ENCODE measurements at regions not wholly inside any gene's neighbourhood (a gene's known extent, or its start where the extent isn't known, plus 50 kb on each side); places are given as distances from the start of the nearest gene placed in this dataset.

DNA sequence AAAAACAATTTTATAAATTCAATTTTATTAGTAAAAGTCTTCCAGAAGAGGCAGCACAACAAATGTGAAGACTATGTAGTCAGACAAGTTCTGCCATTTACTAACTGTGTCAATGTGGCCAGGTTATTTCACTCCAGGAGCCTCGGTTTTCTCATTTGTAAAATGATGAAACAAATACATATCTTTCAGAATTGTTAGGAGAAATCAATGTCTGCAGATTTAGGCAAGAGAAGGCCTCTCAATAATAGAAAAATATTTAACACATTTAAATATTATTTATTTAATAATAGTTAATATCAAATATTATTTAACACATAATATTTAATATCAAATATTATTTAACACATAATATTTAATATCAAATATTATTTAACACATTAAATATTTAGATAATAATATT, 75.6 kb upstream of the PTGFR start:
- Mint-ChIP-seq H3K4me3 (no peak overlapping the region), H3K27ac (no peak overlapping the region), H3K9me3 (ENCODE audit: insufficient read depth) (no peaks in the 10 kb centered on the region), H3K36me3 (ENCODE audit: low read depth) (no peaks in the 10 kb centered on the region), H3K27me3 (ENCODE audit: low read depth) (no peaks in the 10 kb centered on the region), H3K4me1 (ENCODE audit: low read depth) (no peaks in the 10 kb centered on the region)
- DNase-seq (no peak), ATAC-seq (no peak)
- CTCF ChIA-PET, result no interaction called here
- POLR2A ChIA-PET, result no interaction called here

DNA sequence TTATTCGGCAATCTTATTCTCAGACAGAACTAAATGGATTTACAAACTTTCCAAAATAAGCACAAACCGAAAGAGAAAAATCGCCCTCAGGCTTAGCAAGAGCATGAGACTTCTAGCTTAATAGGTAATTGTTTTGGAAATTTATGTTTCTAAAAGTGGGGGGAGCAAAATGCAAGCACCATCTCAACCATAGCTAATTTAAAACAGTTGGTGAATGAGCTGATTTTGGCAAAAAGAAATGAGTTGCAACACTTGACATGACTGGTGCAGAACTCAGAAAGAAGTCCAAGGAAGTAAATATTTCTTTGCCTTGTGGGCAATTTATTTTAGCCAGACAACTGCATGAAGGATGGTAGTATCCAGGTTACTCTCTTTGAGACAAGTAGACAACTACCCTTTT, 71.5 kb upstream of the PTGFR start:
- DNase-seq, result no peak
- CTCF ChIA-PET, result no interaction called here
- H3K27me3 Mint-ChIP-seq (ENCODE audit: low read depth), result no peaks in the 10 kb centered on the region
- no peak overlapping the region for H3K27ac Mint-ChIP-seq
- H3K4me3 Mint-ChIP-seq, result no peak overlapping the region
- no peak for ATAC-seq
- POLR2A ChIA-PET, result no interaction called here
- H3K9me3 Mint-ChIP-seq (ENCODE audit: insufficient read depth), result no peaks in the 10 kb centered on the region
- no peaks in the 10 kb centered on the region for H3K36me3 Mint-ChIP-seq (ENCODE audit: low read depth)
- H3K4me1 Mint-ChIP-seq (ENCODE audit: low read depth), result no peaks in the 10 kb centered on the region

DNA sequence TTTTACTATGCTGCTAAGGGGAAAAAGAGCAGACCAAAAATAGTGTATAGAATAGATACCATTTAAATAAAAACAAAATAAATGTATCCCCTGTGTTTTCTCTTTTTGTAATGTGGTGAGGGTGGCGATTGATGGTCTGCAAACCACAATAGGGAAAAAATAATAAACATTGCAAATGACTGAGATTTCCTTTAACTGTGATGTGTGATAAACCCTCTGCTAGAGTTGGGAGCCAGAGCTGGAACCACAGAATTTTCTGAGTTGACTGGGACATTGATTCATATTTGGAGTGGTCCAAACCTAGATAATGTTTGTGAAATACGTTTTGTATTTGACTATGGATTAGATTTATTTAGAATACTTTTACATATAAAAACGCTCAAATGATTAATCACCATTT, 70.6 kb upstream of the PTGFR start:
- Mint-ChIP-seq H3K4me1 (ENCODE audit: low read depth) (no peaks in the 10 kb centered on the region), H3K27me3 (ENCODE audit: low read depth) (no peaks in the 10 kb centered on the region), H3K4me3 (no peak overlapping the region), H3K9me3 (ENCODE audit: insufficient read depth) (no peaks in the 10 kb centered on the region), H3K27ac (no peak overlapping the region), H3K36me3 (ENCODE audit: low read depth) (no peaks in the 10 kb centered on the region)
- DNase-seq (no peak), ATAC-seq (no peak)
- CTCF ChIA-PET, result no interaction called here
- POLR2A ChIA-PET, result no interaction called here

DNA sequence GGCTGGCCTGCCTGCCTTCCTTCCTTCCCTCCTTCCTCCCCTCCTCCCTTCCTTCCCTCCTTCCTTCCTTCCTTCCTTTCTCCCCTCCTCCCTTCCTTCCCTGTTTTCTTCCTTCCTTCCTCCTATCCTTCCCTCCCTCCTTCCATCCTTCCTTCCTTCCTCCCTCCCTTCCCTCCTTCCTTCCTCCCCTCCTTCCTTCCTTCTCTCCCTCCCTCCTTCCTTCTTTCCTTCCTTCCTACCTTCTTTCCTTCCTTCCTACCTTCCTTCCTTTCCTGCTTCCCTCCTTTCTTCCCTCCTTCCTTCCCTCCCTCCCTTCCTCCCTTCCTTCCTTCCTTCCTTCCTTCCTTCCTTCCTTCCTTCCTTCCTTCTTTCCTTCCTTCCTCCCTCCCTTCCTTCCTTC, 70.1 kb upstream of the PTGFR start:
- H3K4me1 Mint-ChIP-seq (ENCODE audit: low read depth), result no peaks in the 10 kb centered on the region
- ATAC-seq, result no peak
- H3K27ac Mint-ChIP-seq, result no peak overlapping the region

DNA sequence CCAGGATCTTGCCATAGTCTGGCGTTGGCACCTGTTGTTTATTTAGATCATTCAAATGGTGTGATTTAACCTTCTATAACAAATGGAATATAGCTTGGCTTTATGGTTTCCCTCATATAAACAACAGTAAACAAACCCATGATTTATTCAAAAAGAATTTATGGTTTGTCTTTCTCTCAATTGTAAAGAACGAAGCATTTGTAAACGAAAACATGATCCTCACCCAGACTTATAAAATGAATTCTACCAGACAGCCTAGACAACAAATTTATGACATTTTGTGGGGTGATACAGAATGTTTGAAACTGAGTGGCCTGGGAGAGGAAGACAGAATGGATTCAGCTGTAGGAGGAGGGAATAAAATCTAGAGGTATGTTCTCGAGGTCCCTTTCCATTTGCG, 66.1 kb upstream of the PTGFR start:
- ATAC-seq (no peak), DNase-seq (no peak)
- Mint-ChIP-seq H3K4me3 (no peak overlapping the region), H3K36me3 (ENCODE audit: low read depth) (no peaks in the 10 kb centered on the region), H3K27ac (no peak overlapping the region), H3K9me3 (ENCODE audit: insufficient read depth) (no peaks in the 10 kb centered on the region), H3K27me3 (ENCODE audit: low read depth) (peaks cover 2% of the 10 kb centered on the region), H3K4me1 (ENCODE audit: low read depth) (no peaks in the 10 kb centered on the region)
- ChIA-PET POLR2A (no interaction called here), CTCF (no interaction called here)

More for the DNA sequence above, 70.1 kb upstream of the PTGFR start:
- ChIA-PET POLR2A (no interaction called here), CTCF (no interaction called here)
- H3K36me3 Mint-ChIP-seq (ENCODE audit: low read depth), result no peaks in the 10 kb centered on the region
- no peaks in the 10 kb centered on the region for H3K9me3 Mint-ChIP-seq (ENCODE audit: insufficient read depth)
- no peak for DNase-seq
- H3K4me3 Mint-ChIP-seq, result no peak overlapping the region
- H3K27me3 Mint-ChIP-seq (ENCODE audit: low read depth), result no peaks in the 10 kb centered on the region

DNA sequence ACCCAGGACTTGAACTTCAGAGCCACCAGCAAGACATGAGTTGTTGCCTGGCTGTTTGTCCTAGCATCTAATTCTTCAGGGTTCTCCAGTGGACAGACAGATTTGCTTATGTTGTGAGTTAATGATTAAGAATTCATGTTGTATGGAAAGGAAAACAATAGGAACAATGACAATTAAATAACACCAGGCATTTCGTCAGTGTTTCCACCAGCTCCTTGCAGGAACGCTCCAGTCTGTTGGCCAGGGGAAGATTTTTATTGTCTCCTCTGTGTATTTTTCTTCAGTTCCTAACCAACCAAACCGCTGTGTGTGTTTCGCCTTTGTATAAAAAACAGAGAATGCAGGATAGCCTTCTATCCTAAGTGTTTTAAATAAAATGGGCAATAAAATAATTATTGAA, 64.4 kb upstream of the PTGFR start:
- H3K27ac Mint-ChIP-seq, result no peak overlapping the region
- ATAC-seq (no peak), DNase-seq (no peak)
- no peaks in the 10 kb centered on the region for H3K4me1 Mint-ChIP-seq (ENCODE audit: low read depth)
- no peak overlapping the region for H3K4me3 Mint-ChIP-seq
- peaks cover 2% of the 10 kb centered on the region for H3K27me3 Mint-ChIP-seq (ENCODE audit: low read depth)
- no peaks in the 10 kb centered on the region for H3K36me3 Mint-ChIP-seq (ENCODE audit: low read depth)
- ChIA-PET CTCF (no interaction called here), POLR2A (no interaction called here)
- H3K9me3 Mint-ChIP-seq (ENCODE audit: insufficient read depth), result no peaks in the 10 kb centered on the region

DNA sequence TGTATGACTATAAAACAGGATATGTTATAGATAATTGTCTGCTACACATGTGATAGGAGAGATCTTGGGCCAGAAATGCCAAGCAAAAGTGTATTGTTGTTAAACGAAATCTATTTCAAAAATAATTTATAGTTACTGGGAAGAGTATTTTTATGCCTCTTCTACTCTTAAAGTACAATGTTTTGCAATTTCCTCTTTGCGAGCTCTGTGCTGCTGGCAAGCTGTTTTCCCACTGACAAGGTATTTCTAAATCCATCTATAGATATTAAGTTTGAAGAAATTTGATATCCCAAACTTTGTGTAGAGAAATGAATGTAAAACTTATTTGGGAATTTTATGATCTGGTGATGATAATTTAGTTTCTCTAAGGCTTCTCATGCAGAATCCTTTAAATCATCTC, 63.3 kb upstream of the PTGFR start:
- Mint-ChIP-seq H3K27ac (no peak overlapping the region), H3K36me3 (ENCODE audit: low read depth) (no peaks in the 10 kb centered on the region), H3K27me3 (ENCODE audit: low read depth) (peaks cover 2% of the 10 kb centered on the region), H3K4me1 (ENCODE audit: low read depth) (no peaks in the 10 kb centered on the region), H3K4me3 (no peak overlapping the region), H3K9me3 (ENCODE audit: insufficient read depth) (no peaks in the 10 kb centered on the region)
- CTCF ChIA-PET, result no interaction called here
- no peak for ATAC-seq
- POLR2A ChIA-PET, result no interaction called here
- no peak for DNase-seq

DNA sequence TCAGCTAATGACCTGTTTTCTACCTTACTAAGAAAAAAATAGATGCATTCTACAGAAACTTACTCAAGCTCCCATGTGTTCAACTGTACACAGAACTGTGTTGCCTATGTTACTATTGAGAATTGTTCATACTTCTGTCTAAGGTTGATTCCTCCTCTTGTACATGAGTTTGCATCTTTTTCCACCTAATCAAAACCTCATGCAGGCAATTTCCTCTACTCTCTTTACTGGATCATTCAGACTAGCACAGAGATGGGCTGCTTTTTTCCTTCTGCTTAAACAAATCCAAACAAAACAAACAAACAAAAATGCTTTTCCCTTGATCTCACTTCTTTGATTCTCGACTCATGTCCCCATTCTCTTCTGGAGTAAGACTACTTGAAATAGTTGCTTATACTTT, 58.8 kb upstream of the PTGFR start:
- ChIA-PET POLR2A (no interaction called here), CTCF (no interaction called here)
- no peak overlapping the region for H3K4me3 Mint-ChIP-seq
- ATAC-seq, result no peak
- no peak for DNase-seq
- no peaks in the 10 kb centered on the region for H3K9me3 Mint-ChIP-seq (ENCODE audit: insufficient read depth)
- H3K4me1 Mint-ChIP-seq (ENCODE audit: low read depth), result no peaks in the 10 kb centered on the region
- no peaks in the 10 kb centered on the region for H3K36me3 Mint-ChIP-seq (ENCODE audit: low read depth)
- peaks cover 2% of the 10 kb centered on the region for H3K27me3 Mint-ChIP-seq (ENCODE audit: low read depth)
- no peak overlapping the region for H3K27ac Mint-ChIP-seq

DNA sequence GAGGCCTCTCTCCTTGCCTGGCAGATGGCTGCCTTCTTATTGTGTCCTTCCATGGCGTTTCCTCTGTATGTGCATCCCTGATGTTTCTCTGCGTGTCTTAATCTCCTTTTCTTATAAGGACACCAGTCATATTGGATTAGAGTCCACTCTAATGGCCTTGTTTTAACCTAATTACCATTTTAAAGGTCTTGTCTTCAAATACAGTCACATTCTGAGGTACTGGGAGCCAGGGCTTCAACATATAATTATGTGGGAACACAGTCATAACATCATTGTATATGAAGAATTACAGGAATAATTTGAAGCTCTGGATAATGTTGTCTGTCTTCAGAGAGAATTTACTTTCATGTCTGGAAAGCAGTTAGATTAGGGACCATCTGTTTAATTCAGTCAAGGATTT, 56.4 kb upstream of the PTGFR start:
- no peaks in the 10 kb centered on the region for H3K4me1 Mint-ChIP-seq (ENCODE audit: low read depth)
- ChIA-PET POLR2A (no interaction called here), CTCF (no interaction called here)
- H3K9me3 Mint-ChIP-seq (ENCODE audit: insufficient read depth), result no peaks in the 10 kb centered on the region
- ATAC-seq, result no peak
- no peaks in the 10 kb centered on the region for H3K36me3 Mint-ChIP-seq (ENCODE audit: low read depth)
- no peak overlapping the region for H3K4me3 Mint-ChIP-seq
- no peak for DNase-seq
- no peak overlapping the region for H3K27ac Mint-ChIP-seq
- H3K27me3 Mint-ChIP-seq (ENCODE audit: low read depth), result no peaks in the 10 kb centered on the region

DNA sequence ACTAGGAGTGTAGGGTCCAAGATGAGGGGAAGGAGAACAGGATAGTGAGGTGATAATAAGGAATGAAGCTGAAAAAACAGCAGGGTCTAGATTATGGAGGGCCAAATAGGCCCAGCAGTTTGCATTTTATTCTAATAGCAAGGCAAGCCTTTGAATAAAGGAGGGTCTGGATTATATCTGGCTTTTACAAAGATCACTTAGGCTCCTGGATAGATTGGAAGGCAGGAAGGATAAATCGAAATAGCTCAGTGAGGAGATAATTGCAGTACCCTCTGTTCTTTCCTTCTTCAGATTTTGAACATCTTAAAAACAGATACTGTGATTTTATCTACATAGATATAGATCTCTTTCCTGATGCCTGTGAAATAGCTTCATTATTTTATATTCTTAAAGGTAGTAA, 53.8 kb upstream of the PTGFR start:
- no peak overlapping the region for H3K4me3 Mint-ChIP-seq
- DNase-seq (no peak), ATAC-seq (no peak)
- no peaks in the 10 kb centered on the region for H3K27me3 Mint-ChIP-seq (ENCODE audit: low read depth)
- H3K36me3 Mint-ChIP-seq (ENCODE audit: low read depth), result no peaks in the 10 kb centered on the region
- CTCF ChIA-PET, result no interaction called here
- H3K4me1 Mint-ChIP-seq (ENCODE audit: low read depth), result no peaks in the 10 kb centered on the region
- no peak overlapping the region for H3K27ac Mint-ChIP-seq
- no peaks in the 10 kb centered on the region for H3K9me3 Mint-ChIP-seq (ENCODE audit: insufficient read depth)
- POLR2A ChIA-PET, result no interaction called here

DNA sequence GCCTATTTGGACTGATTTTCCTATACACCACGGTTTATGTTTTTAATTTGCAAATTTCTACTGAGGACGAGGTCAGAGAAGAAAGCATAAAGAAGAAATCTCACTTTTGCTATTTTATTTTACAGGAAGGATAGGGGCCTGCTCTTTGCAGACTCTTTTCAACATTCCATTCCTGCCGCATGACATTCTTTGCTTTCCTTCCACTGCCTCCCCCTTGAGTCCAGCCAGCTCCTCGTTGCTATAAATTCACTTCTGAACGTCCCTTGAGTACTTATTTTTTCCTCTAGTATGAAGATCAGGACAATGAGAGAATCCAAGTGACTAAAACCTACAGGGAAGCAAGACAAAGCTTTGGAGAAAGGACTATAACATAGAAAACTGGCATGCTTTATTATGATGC, 53.4 kb upstream of the PTGFR start:
- ChIA-PET CTCF (no interaction called here), POLR2A (no interaction called here)
- no peaks in the 10 kb centered on the region for H3K36me3 Mint-ChIP-seq (ENCODE audit: low read depth)
- H3K27me3 Mint-ChIP-seq (ENCODE audit: low read depth), result no peaks in the 10 kb centered on the region
- H3K4me1 Mint-ChIP-seq (ENCODE audit: low read depth), result no peaks in the 10 kb centered on the region
- ATAC-seq (no peak), DNase-seq (no peak)
- H3K9me3 Mint-ChIP-seq (ENCODE audit: insufficient read depth), result no peaks in the 10 kb centered on the region
- no peak overlapping the region for H3K4me3 Mint-ChIP-seq
- H3K27ac Mint-ChIP-seq, result no peak overlapping the region

DNA sequence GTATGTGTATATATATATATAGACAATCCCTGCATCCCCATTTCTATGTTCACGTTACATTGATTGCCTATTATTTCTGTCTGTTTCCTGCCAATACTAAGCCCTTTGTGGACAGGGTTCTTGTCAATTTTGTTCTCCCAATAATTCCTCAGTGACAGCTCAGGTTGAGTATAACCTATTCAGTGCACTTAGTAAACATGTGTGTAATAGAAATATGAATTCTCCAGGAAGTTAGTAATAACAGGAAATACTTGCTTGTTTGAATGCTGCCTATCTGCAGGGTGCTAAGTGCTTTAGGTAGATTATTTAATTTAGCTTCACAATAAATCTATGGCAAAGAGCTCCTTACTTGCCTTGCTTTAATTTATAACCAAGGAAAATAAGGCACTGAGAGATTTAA, 52.8 kb upstream of the PTGFR start:
- Mint-ChIP-seq H3K27me3 (ENCODE audit: low read depth) (no peaks in the 10 kb centered on the region), H3K9me3 (ENCODE audit: insufficient read depth) (no peaks in the 10 kb centered on the region), H3K4me3 (no peak overlapping the region), H3K27ac (no peak overlapping the region), H3K4me1 (ENCODE audit: low read depth) (no peaks in the 10 kb centered on the region), H3K36me3 (ENCODE audit: low read depth) (no peaks in the 10 kb centered on the region)
- ATAC-seq, result no peak
- DNase-seq, result no peak
- ChIA-PET CTCF (no interaction called here), POLR2A (no interaction called here)

DNA sequence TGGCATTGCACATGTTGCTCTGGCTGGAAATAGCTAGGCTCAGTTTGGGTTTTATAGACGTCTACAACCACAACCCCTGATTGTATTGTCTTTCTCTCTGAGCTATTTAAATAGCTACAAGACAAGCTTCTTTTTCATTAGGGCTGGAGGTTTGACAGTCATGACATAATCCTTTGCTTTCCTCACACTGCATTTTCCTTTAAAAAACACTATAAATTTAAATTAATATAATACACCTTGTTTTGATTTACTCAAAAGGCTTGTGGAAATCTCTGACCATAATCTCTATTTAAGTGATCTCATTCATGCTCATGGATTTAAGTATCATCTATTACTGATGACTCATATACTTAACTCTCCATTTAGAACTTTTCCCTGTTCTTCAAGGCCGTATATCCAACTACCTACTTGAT, 50.4 kb upstream of the PTGFR start:
- Mint-ChIP-seq H3K27me3 (ENCODE audit: low read depth) (no peaks in the 10 kb centered on the region), H3K36me3 (ENCODE audit: low read depth) (no peaks in the 10 kb centered on the region), H3K4me1 (ENCODE audit: low read depth) (no peaks in the 10 kb centered on the region), H3K4me3 (no peak overlapping the region), H3K27ac (no peak overlapping the region), H3K9me3 (ENCODE audit: insufficient read depth) (no peaks in the 10 kb centered on the region)
- ATAC-seq (no peak), DNase-seq (no peak)
- CTCF ChIA-PET, result no interaction called here
- POLR2A ChIA-PET, result no interaction called here

Measured in activated CD8-positive, alpha-beta T cell treated with anti-CD3 and anti-CD28 coated beads, Interleukin-2, amount 10 ng/mL, durations not matched to agents 7 days and 5 days (primary cell).